Panc1 (cell line): ENCODE measurements at regions not wholly inside any gene's neighbourhood (a gene's known extent, or its start where the extent isn't known, plus 50 kb on each side); places are given as distances from the start of the nearest gene placed in this dataset.

Experiments
- ATAC-seq: fragments of 200-7000 bp; cut with Tn5 transposase; 2 replicates; pipeline ENCODE4 v1.9.1; 2020; ENCODE audit warnings: mild to moderate bottlenecking, moderate library complexity
- BruUV-seq: library from RNA; stranded (reverse); fragments of 400-500 nt; replicated peaks from 2 replicates; lab custom pipeline; 2021; lab: Mats Ljungman, UMichigan
- CTCF ChIA-PET: fragments of 300-600 bp; sonication (Branson Sonifier 250); formaldehyde crosslinking; loops from one replicate; lab custom pipeline; 2022; ENCODE audit warnings: antibody characterized with exemption; lab: Charles Lee
- POLR2A ChIA-PET: fragments of 300-600 bp; sonication (Branson Sonifier 250); formaldehyde crosslinking; loops from one replicate; lab custom pipeline; 2022; ENCODE audit warnings: antibody characterized with exemption; lab: Charles Lee
- DNase-seq: peaks from one replicate; pipeline ENCODE4 v3.0.0-alpha.2; 2010; ENCODE audit warnings: low read depth, low spot score
- H3K27ac ChIP-seq: 2 replicates; pipeline ENCODE4 v1.5.1; 2011; ENCODE audit warnings: mild to moderate bottlenecking, low read length, inconsistent platforms
- H3K27me3 ChIP-seq: fragments of 200-500 bp; sonication (Bioruptor generic); 2 replicates; pipeline ENCODE4 v1.6.0; 2014; ENCODE audit warnings: low read length, inconsistent platforms; ENCODE audit not compliant: control insufficient read depth, insufficient read depth
- H3K36me3 ChIP-seq: fragments of 200-500 bp; sonication (Bioruptor generic); 2 replicates; pipeline ENCODE4 v1.5.1; 2014; ENCODE audit warnings: inconsistent platforms, mild to moderate bottlenecking, low read length, moderate library complexity; ENCODE audit not compliant: control insufficient read depth, insufficient read depth
- H3K4me1 ChIP-seq: 2 replicates; pipeline ENCODE4 v1.5.1; 2011; ENCODE audit warnings: inconsistent platforms, mild to moderate bottlenecking, low read length, moderate library complexity; ENCODE audit not compliant: control insufficient read depth, insufficient read depth
- H3K4me3 ChIP-seq, 2 experiments: 2 replicates each; pipeline ENCODE4 v1.5.1; 2011 to 2012; ENCODE audit warnings: low read depth in 2 of 2, low read length in 2 of 2, mild to moderate bottlenecking in 2 of 2, inconsistent platforms in 1 of 2, moderate library complexity in 1 of 2
- H3K9me3 ChIP-seq: fragments of 200-500 bp; sonication (Bioruptor generic); 2 replicates; pipeline ENCODE4 v1.5.1; 2014; ENCODE audit warnings: low read depth, mild to moderate bottlenecking, inconsistent platforms, low read length, moderate library complexity; ENCODE audit not compliant: control insufficient read depth, insufficient read depth
- POLR2AphosphoS5 ChIP-seq: IDR thresholded peaks from 2 replicates; pipeline ENCODE4 v1.6.1; 2012; ENCODE audit warnings: mild to moderate bottlenecking, low read depth, low read length, moderate library complexity
- SIN3A ChIP-seq: IDR thresholded peaks from 2 replicates; pipeline ENCODE4 v1.6.1; 2012; ENCODE audit warnings: low read depth, mild to moderate bottlenecking, low read length, moderate library complexity, borderline replicate concordance; ENCODE audit not compliant: insufficient read depth
- TCF7L2 ChIP-seq: IDR thresholded peaks from 2 replicates; pipeline ENCODE4 v1.6.1; 2011; ENCODE audit warnings: mild to moderate bottlenecking, low read depth, low read length, inconsistent platforms
- in situ Hi-C: cut with HindIII; loops from 2 replicates; pipeline ENCODE4 v1.10.0; 2016; ENCODE audit warnings: low sequenced_read_pairs, low pct_unique_long_range_greater_than_20kb
- intact Hi-C: fragments of 100-400 bp; cut with micrococcal nuclease; formaldehyde crosslinking; loops from one replicate; pipeline ENCODE4 v1.10.0; 2022; ENCODE audit not compliant: unreplicated experiment
- TF ChIP-seq, protein P1 (sequence below), 2 experiments: IDR thresholded peaks; 2 replicates each; pipeline ENCODE4 v1.6.1; 2011 to 2012; ENCODE audit warnings: low read depth in 2 of 2, control low read depth in 1 of 2, low read length in 1 of 2, mild to moderate bottlenecking in 1 of 2, moderate library complexity in 1 of 2; ENCODE audit not compliant: insufficient read depth in 1 of 2
- TF ChIP-seq, protein P2 (sequence below): fragments of 450-650 bp; IDR thresholded peaks from 2 replicates; pipeline ENCODE4 v1.5.1; 2017; ENCODE audit warnings: mild to moderate bottlenecking

DNA sequence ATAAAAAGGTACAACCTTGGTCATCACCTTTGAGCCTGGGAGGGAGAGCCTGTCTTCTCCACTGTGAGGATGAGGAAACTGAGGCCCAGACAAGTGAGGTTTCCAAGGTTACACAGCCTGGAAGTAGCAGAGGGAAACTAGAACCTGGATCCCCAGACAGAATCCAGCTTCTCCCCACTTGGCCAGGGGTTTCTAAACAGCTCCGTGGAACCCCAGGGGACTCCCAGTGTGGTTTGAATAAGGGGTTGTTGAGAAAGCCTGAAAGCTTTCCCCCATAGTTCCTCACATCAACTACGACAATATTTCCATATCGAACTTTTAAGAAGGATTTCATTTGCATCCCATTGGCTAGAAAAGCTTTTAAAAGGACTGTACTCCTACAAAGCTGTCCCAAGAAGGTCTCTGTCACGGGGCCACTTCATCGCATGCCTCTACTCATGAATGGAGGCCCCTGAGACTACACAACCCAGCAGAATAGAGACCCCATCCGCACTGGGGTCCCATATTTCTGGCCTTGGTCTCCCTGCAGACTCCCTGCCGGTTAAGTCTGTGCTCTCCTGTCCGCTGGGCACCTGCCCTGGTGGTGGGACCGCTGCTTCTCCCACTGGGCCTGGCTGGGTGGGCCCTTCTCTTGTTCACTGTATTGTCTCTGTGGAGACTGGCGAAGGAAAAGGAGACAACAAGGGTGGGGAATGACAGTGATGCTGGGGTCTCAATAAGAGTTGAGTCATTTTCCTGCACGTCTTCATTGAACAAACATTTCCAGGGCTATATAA is 178.5 kb downstream of the SMAD6 start:
- ChIA-PET CTCF (interaction anchor here (0.6 kb wide), 2 partner anchors 87 to 1087 kb away, joined by 3 to 4 read pairs; no protein-coding TSS in a partner anchor), POLR2A (no interaction called here)
- in situ Hi-C loops (no loop called here), intact Hi-C loops (loop anchor here (5.0 kb wide), 1 partner anchor 52 kb away; no protein-coding TSS in a partner anchor)
- ATAC-seq (no peak), DNase-seq (no peak)
- peak overlapping the region; percentile 98 for H3K27ac ChIP-seq
- H3K36me3 ChIP-seq: no peaks in the 10 kb centered on the region
- no peak overlapping the region for H3K4me3 ChIP-seq
- BruUV-seq: no TSS peak
- H3K27me3 ChIP-seq: no peaks in the 10 kb centered on the region
- TF ChIP-seq, protein P1, sequence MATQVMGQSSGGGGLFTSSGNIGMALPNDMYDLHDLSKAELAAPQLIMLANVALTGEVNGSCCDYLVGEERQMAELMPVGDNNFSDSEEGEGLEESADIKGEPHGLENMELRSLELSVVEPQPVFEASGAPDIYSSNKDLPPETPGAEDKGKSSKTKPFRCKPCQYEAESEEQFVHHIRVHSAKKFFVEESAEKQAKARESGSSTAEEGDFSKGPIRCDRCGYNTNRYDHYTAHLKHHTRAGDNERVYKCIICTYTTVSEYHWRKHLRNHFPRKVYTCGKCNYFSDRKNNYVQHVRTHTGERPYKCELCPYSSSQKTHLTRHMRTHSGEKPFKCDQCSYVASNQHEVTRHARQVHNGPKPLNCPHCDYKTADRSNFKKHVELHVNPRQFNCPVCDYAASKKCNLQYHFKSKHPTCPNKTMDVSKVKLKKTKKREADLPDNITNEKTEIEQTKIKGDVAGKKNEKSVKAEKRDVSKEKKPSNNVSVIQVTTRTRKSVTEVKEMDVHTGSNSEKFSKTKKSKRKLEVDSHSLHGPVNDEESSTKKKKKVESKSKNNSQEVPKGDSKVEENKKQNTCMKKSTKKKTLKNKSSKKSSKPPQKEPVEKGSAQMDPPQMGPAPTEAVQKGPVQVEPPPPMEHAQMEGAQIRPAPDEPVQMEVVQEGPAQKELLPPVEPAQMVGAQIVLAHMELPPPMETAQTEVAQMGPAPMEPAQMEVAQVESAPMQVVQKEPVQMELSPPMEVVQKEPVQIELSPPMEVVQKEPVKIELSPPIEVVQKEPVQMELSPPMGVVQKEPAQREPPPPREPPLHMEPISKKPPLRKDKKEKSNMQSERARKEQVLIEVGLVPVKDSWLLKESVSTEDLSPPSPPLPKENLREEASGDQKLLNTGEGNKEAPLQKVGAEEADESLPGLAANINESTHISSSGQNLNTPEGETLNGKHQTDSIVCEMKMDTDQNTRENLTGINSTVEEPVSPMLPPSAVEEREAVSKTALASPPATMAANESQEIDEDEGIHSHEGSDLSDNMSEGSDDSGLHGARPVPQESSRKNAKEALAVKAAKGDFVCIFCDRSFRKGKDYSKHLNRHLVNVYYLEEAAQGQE (IDR thresholded peaks at IDR 0.05; ENCODE audit: insufficient read depth in 1 of 2, low read depth in 2 of 2, low read length in 1 of 2): no peak
- TF ChIP-seq TCF7L2 (no peak), POLR2AphosphoS5 (no peak), SIN3A (no peak)
- TF ChIP-seq, protein P2, sequence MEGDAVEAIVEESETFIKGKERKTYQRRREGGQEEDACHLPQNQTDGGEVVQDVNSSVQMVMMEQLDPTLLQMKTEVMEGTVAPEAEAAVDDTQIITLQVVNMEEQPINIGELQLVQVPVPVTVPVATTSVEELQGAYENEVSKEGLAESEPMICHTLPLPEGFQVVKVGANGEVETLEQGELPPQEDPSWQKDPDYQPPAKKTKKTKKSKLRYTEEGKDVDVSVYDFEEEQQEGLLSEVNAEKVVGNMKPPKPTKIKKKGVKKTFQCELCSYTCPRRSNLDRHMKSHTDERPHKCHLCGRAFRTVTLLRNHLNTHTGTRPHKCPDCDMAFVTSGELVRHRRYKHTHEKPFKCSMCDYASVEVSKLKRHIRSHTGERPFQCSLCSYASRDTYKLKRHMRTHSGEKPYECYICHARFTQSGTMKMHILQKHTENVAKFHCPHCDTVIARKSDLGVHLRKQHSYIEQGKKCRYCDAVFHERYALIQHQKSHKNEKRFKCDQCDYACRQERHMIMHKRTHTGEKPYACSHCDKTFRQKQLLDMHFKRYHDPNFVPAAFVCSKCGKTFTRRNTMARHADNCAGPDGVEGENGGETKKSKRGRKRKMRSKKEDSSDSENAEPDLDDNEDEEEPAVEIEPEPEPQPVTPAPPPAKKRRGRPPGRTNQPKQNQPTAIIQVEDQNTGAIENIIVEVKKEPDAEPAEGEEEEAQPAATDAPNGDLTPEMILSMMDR: no peak
- peaks cover under 1% of the 10 kb centered on the region; the same call in 1 of the 2 replicates for H3K9me3 ChIP-seq
- peaks cover 83% of the 10 kb centered on the region for H3K4me1 ChIP-seq

DNA sequence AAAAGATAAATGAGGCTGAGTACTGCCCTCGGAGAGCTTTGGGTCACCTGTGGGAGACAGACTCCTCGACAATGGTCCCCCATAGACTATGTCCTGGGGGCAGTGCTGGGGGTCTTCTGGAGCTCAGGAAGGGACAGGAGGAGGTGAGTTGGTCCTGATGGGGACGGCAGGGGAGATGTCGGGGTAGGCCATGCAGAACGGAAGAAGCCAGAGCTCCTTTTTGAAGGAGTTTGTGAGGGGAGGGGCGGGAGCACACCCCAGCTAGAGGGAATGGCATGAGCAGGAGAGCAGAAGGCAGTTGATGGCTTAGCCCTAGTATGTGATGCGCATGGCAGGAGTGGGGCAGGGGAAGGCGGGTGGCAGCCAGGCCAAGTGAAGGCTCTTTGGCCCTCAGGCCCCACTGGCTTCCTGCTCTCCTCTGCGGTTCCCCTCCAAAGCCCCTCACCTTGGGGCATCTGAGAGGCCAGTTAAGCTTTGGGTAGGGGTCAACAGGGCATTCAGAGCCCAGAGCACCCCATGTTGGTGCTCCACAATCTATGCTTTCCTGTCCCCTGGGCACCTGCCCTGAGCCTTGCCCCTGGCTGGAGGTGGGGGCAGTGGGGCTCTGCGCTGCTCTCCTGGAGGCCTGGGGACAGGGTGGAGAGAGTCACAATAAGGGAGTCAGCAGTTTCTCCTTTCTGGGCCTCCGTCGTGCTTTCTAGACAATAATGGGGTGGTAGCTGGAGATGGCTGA is 179.3 kb downstream of the SMAD6 start:
- in situ Hi-C loops (no loop called here), intact Hi-C loops (loop anchor here (5.0 kb wide), 1 partner anchor 51 kb away; no protein-coding TSS in a partner anchor)
- POLR2A ChIA-PET: no interaction called here
- no peaks in the 10 kb centered on the region for H3K27me3 ChIP-seq
- H3K4me1 ChIP-seq: peaks cover 80% of the 10 kb centered on the region
- CTCF ChIA-PET: no interaction called here
- ATAC-seq (no peak), DNase-seq (no peak)
- no peaks in the 10 kb centered on the region for H3K36me3 ChIP-seq
- H3K9me3 ChIP-seq: peaks cover 8% of the 10 kb centered on the region; the same call in 1 of the 2 replicates
- H3K4me3 ChIP-seq: no peak overlapping the region
- TF ChIP-seq TCF7L2 (no peak), SIN3A (no peak), POLR2AphosphoS5 (no peak)
- TF ChIP-seq, protein P1 (IDR thresholded peaks at IDR 0.05; ENCODE audit: insufficient read depth in 1 of 2, low read depth in 2 of 2, low read length in 1 of 2): no peak
- TF ChIP-seq, protein P2: no peak
- peak overlapping the region; percentile 98 for H3K27ac ChIP-seq
- no TSS peak for BruUV-seq
